Amygdala (tissue), 56 donors: ENCODE measurements at regions not wholly inside any gene's neighbourhood (a gene's known extent, or its start where the extent isn't known, plus 50 kb on each side); places are given as distances from the start of the nearest gene placed in this dataset.
"Not testable (repeated sequence)": the region's sequence is repeated elsewhere in the genome, so short reads cannot be mapped to it uniquely, and the experiment has no call there.

Experiments
- DNase-seq, 56 donors: peaks; one replicate each; lab custom pipeline; 2025; lab: John Stamatoyannopoulos, UW

- no peak for DNase-seq
Measured at GRCh38 chr2:36170805-36171204, 184.8 kb upstream of the CRIM1 start.

DNA sequence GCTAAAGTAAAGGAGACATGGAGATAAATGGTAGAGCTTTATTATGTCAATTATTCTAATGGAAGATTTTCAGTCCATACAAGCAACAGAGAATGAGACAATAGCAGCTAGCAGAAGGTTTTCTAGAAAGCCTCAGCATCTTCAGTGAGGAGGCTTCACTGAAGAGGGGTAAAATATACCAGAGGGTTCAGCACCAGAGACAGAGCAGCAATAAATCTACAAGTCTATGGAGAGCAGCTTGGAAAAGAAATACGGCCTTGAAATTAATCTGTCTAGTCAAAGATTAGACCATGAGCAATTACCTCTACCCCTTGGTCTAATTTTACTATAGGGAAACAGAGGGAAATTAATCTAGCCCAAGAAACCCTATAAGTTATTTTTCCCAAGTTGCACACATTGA lies 185.7 kb upstream of the CRIM1 start:
- DNase-seq, result no peak

GRCh38 chr2:36168115-36168514 lies 187.5 kb upstream of the CRIM1 start:
- no peak for DNase-seq

- DNase-seq, result no peak
Measured at GRCh38 chr2:36165132-36165531, 190.4 kb upstream of the CRIM1 start.

DNA sequence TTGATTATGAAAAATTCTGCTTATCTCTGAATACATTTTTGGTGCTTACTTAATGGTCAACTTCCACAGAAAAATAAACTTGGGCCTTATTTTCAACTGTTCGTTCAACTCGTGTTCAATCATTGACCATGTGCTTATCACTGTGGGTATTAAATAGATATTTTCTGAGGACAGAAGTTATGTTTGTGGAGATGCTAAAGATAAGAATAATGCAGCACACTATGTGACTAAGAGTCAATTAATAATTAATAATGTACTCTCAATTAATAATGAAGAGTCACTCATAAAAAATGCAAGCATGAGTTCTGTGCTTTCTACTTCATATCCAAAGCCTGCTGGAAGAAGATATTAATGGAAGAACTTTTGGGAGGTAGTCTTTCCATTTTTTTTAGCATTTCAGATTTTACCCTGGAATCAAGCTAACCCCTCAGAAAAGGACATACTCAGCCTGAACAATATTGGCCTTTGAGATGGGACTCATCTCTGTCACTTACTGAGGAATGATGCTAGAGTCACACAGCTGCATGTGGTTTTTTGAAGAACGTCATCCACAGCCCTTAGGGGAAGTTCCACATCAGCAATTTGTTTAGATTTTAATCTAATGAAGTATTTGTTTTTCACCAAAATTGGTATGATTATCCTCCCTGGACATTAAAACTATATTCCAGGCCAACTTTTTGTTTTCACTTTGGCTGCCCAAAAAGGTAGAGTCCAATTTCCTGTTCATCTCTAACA lies 191.9 kb upstream of the CRIM1 start:
- DNase-seq, result no peak

DNA sequence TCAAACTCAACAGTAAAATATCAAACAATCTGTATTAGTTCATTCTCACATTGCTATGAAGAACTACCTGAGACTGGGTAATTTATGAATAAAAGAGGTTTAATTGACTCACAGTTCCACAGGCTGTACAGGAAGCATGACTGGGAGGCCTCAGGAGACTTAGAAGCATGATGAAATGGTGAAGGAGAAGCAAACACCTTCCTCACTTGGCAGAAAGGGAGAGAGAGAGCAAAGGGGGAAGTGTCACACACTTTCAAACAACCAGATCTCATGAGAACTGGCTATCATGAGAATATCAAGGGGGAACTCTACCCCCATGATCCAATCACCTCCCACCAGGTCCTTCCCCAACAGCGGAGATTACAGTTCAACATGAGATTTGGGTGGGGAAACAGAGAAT lies 198.5 kb upstream of the CRIM1 start:
- DNase-seq, result not testable (repeated sequence)

DNA sequence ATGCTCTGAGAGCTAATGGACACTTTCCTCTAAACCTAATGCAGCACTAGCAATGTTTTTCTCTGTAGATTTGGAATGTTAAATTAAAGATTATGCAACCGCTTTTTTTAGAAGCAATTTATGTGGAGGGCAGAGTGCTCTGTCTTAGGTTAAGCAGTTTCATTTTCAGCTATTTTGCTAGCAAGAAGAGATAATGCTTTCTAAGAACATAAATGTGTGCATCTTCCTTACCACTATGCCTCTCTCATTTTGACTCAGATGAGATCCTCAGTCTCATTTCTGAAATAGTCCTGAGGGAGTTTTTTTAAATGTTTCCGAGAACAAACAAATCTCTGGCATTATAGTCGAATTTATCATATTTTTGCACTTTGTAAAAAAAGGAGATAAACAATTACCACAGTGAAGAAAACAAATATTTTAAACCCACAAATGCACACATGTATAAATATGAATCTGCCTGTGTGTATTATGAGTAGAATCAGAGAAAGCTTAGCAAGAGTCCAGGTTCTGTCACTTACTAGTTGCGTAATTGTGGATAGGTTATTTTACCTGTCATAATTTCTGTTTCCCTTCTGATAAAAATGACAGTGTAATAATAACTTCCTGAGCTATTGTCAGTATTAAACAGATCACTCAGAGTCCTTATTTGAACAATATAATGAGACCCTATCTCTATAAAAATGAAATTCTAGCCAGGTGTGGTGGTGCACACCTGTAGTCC lies 207.7 kb upstream of the CRIM1 start:
- no peak for DNase-seq

GRCh38 chr2:36146765-36147164 lies 208.8 kb upstream of the CRIM1 start:
- no peak for DNase-seq

GRCh38 chr2:36140391-36140790 lies 215.2 kb upstream of the CRIM1 start:
- DNase-seq, result no peak

GRCh38 chr2:36137612-36138011 lies 218.0 kb upstream of the CRIM1 start:
- DNase-seq, result no peak

GRCh38 chr2:36134281-36134680 lies 221.3 kb upstream of the CRIM1 start:
- DNase-seq, result no peak

DNA sequence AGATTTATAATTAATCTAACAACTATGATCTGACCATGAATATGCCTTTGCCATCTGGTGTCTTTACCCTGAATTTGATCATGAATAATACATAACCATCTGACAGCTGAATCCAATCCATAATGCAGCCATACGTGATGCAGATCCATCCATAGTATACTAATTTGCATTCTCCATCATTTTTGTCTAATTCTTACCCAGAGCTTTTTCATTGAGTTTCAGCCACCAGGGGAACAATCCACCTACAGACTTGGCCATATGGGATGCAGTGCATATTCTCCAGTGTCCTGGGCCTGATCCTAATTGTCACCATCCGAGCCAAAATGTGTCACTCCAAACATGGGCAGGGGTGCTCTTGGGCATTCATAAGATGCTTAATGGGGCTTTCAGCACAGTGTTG lies 227.2 kb upstream of the CRIM1 start:
- no peak for DNase-seq

DNA sequence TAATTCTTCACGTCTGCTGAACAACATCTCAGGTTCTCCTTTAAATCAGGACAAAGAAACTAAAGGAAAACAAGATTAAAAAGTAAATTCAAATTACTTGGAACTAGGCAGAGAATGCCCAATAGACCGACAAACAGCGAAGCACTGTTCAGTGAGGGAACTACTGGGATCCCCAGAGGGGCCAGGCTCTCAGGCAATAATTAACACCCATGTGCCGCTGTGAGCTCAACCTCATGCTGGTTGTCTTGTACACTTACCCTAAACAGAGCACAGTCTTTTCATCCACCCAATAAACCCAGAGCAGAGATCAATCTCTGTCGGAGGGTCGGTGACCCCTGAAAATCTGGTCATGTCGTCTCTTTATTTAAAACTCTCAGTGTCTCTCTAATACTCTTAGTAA lies 229.9 kb upstream of the CRIM1 start:
- no peak for DNase-seq

DNA sequence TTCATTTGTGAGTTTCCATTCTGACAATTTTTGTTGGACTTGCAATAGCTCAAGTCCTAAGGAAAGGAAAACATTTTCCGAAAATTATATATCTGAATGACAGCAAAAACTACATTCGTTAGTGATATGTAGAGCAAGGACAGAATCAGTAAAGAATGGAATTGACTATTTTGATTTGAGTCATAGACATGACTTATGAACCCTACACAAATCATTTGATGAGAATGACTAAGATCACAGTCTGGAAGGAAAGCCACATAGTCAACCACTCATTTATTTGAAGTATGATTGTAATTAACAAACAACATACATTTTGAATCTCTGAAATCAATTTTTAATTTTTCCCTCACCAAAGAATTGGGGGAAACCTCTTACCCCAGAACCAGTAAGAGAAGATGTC lies 231.6 kb upstream of the CRIM1 start:
- no peak for DNase-seq

DNA sequence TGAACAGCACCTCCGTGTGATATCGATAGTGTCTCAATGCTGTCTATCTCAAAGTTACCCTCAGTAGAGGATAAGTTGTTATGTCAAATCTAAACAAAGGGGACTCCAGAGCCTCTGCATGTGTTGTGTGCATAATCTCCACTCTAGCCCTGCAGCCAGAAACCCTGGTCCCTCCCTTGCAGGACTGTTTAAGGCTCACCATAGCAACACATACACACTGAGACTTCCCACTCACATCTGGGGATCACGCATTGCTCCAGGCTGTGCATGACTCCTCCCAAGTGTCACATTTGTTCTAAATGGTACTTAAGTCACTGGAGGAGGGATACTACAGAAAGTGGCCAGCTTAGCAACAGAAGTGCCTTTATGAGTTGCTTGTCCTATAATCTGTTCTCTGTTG lies 258.6 kb upstream of the CRIM1 start:
- no peak for DNase-seq

DNA sequence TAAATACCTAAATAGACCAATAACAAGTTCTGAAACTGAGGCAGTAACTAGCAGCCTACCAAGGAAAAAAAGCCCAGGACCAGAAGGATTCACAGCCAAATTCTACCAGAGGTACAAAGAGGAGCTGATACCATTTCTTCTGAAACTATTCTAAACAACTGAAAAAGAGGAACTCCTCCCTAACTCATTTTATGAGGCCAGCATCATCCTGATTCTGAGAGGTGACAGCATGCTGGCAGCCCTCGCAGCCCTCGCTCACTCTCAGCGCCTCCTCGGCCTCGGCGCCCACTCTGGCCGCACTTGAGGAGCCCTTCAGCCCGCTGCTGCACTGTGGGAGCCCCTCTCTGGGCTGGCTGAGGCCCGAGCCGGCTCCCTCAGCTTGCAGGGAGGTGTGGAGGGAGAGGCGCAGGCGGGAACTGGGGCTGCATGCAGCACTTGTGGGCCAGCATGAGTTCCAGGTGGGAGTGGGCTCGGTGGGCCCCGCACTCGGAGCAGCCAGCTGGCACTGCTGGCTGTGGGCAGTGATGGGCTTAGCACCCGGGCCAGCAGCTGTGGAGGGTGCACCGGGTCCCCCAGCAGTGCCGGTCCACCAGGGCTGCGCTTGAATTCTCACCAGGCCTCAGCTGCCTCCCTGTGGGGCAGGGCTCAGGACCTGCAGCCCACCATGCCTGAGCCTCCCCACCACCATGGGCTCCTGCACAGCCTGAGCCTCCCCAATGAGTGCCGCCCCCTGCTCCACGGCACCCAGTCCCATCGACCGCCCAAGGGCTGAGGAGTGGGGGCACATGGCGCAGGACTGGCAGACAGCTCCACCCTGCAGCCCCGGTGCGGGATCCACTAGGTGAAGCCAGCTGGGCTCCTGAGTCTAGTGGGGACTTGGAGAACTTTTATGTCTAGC lies 263.5 kb upstream of the CRIM1 start:
- DNase-seq, result not testable (repeated sequence)

DNA sequence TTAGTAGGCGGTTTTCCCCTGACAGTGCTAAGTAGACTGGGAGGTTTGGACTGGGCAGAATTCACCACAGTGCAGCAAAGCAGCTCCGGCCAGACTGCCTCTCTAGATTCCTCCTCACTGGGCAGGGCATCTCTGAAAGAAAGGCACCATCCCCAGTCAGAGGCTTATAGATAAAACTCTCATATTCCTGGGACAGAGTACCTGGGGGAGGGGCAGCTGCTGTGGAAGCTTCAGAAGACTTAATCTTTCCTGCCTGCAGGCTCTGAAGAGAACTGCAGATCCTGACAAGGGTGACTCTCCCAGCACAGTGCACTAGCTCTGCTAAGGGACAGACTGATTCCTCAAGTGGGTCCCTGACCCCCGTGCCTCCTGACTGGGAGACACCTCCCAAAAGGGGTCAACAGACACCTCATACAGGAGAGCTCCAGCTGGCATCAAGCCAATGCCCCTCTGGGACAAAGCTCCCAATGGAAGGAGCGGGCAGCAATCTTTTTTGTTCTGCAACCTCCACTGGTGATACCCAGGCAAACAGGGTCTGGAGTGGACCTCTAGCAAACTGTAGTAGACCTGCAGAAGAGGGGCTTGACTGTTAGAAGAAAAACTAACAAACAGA lies 266.8 kb upstream of the CRIM1 start:
- DNase-seq, result no peak

- DNase-seq, result no peak
Measured at GRCh38 chr2:36087344-36087743, 268.2 kb upstream of the CRIM1 start.

DNA sequence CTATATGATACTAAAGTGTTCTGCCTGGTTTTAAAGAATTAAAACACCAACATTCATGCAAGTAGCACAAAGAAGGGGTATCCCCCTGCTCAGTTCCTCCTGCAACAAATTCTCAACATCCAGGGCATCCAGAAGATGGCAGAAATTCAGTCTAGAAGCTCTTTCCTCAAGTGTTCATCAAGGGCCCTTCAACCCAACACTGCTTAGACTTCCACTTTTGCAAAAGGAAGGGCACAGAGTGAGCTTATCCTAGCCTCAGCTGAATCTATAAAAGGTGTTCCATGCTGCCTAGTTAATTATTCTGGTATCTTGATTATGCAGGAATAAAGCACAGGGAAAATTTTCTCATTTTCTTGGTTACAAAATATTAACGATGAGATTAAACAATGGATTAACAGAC lies 275.8 kb upstream of the CRIM1 start:
- no peak for DNase-seq

DNA sequence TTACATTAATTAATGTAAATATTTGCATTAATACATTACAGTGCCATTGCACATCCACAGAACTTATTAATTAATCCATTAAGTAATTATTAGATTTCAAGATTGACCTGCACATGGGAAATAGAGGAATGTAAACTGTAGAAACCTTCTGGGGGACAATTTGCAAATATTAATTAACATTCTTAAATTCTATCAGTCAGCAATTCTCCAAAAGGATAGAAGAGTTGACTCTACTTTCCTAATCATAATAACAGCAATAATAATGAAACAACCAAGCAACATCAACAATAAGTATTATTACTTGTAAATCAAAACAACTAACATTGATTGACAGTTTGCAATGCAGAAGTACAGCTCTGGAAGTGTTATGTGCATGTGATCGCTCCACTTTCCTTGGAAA lies 281.6 kb upstream of the CRIM1 start:
- DNase-seq, result no peak

- no peak for DNase-seq
Measured at GRCh38 chr2:36071698-36072097, 283.9 kb upstream of the CRIM1 start.
